ENCODE measurements at regions not wholly inside any gene's neighbourhood (a gene's known extent, or its start where the extent isn't known, plus 50 kb on each side); places are given as distances from the start of the nearest gene placed in this dataset.

- H3K36me3 ChIP-seq (ENCODE audit: control insufficient read depth in 2 of 3, insufficient read depth in 3 of 3, low read length in 3 of 3) = no peaks in the 10 kb centered on the region
- no peaks in the 10 kb centered on the region for H3K27me3 ChIP-seq (ENCODE audit: control insufficient read depth in 2 of 2, insufficient read depth in 2 of 2, low read length in 2 of 2)
- no peaks in the 10 kb centered on the region for H3K9me3 ChIP-seq (ENCODE audit: control insufficient read depth in 2 of 3, low read length in 3 of 3)
- no peaks in the 10 kb centered on the region for H3K4me1 ChIP-seq (ENCODE audit: control insufficient read depth in 2 of 2, insufficient read depth in 2 of 2, low read length in 2 of 2)
- no peak overlapping the region for H3K4me3 ChIP-seq (ENCODE audit: low read length)
- DNase-seq (no peak), ATAC-seq (no peak)
- Mint-ChIP-seq H3K27ac (no peak overlapping the region), H3K9me3 (no peaks in the 10 kb centered on the region), H3K4me1 (peaks cover 0 to 23% (median 11%) of the 10 kb centered on the region in 7 donors), H3K27me3 (no peaks in the 10 kb centered on the region), H3K36me3 (no peaks in the 10 kb centered on the region), H3K4me3 (no peak overlapping the region)
- ChIA-PET POLR2A (no interaction called here), CTCF (no interaction called here)
- intact Hi-C loops (cut with micrococcal nuclease) = no loop called here
- no peak overlapping the region for H3K27ac ChIP-seq (ENCODE audit: low read depth, low read length)
Observed at GRCh38 chr11:90447618-90448017, 224.8 kb upstream of the CHORDC1 start.

GRCh38 chr11:90446207-90446606 is 223.4 kb upstream of the CHORDC1 start:
- no peaks in the 10 kb centered on the region for H3K27me3 Mint-ChIP-seq
- H3K9me3 Mint-ChIP-seq = no peaks in the 10 kb centered on the region
- no peak overlapping the region for H3K4me3 ChIP-seq (ENCODE audit: low read length)
- ChIA-PET POLR2A (no interaction called here), CTCF (no interaction called here)
- H3K27ac ChIP-seq (ENCODE audit: low read depth, low read length) = no peak overlapping the region
- intact Hi-C loops (cut with micrococcal nuclease) = no loop called here
- no peaks in the 10 kb centered on the region for H3K9me3 ChIP-seq (ENCODE audit: control insufficient read depth in 2 of 3, low read length in 3 of 3)
- no peak for ATAC-seq
- peaks cover 0 to 23% (median 11%) of the 10 kb centered on the region in 7 donors for H3K4me1 Mint-ChIP-seq
- no peak overlapping the region for H3K27ac Mint-ChIP-seq
- H3K4me3 Mint-ChIP-seq = no peak overlapping the region
- no peaks in the 10 kb centered on the region for H3K27me3 ChIP-seq (ENCODE audit: control insufficient read depth in 2 of 2, insufficient read depth in 2 of 2, low read length in 2 of 2)
- no peak for DNase-seq
- no peaks in the 10 kb centered on the region for H3K4me1 ChIP-seq (ENCODE audit: control insufficient read depth in 2 of 2, insufficient read depth in 2 of 2, low read length in 2 of 2)
- H3K36me3 Mint-ChIP-seq = no peaks in the 10 kb centered on the region
- no peaks in the 10 kb centered on the region for H3K36me3 ChIP-seq (ENCODE audit: control insufficient read depth in 2 of 3, insufficient read depth in 3 of 3, low read length in 3 of 3)

GRCh38 chr11:90438069-90438468 is 215.2 kb upstream of the CHORDC1 start:
- CTCF ChIA-PET = no interaction called here

GRCh38 chr11:90434858-90435257 is 212.0 kb upstream of the CHORDC1 start:
- Mint-ChIP-seq H3K27me3 (peaks cover 0 to 5% (median 3%) of the 10 kb centered on the region in 5 donors), H3K4me3 (no peak overlapping the region), H3K27ac (no peak overlapping the region), H3K36me3 (no peaks in the 10 kb centered on the region), H3K4me1 (no peaks in the 10 kb centered on the region), H3K9me3 (no peaks in the 10 kb centered on the region)
- no peaks in the 10 kb centered on the region for H3K27me3 ChIP-seq (ENCODE audit: control insufficient read depth in 2 of 2, insufficient read depth in 2 of 2, low read length in 2 of 2)
- H3K9me3 ChIP-seq (ENCODE audit: control insufficient read depth in 2 of 3, low read length in 3 of 3) = no peaks in the 10 kb centered on the region
- ChIA-PET POLR2A (no interaction called here), CTCF (no interaction called here)
- no peaks in the 10 kb centered on the region for H3K4me1 ChIP-seq (ENCODE audit: control insufficient read depth in 2 of 2, insufficient read depth in 2 of 2, low read length in 2 of 2)
- intact Hi-C loops (cut with micrococcal nuclease) = loop anchor here in 1 of 2 donors (2.0 kb wide), 1 partner anchor 230 kb away; no protein-coding TSS in a partner anchor
- H3K4me3 ChIP-seq (ENCODE audit: low read length) = no peak overlapping the region
- no peaks in the 10 kb centered on the region for H3K36me3 ChIP-seq (ENCODE audit: control insufficient read depth in 2 of 3, insufficient read depth in 3 of 3, low read length in 3 of 3)
- DNase-seq (no peak), ATAC-seq (no peak)
- no peak overlapping the region for H3K27ac ChIP-seq (ENCODE audit: low read depth, low read length)

More at GRCh38 chr11:90438069-90438468, 215.2 kb upstream of the CHORDC1 start:
- H3K4me1 Mint-ChIP-seq = no peaks in the 10 kb centered on the region
- H3K27ac ChIP-seq (ENCODE audit: low read depth, low read length) = no peak overlapping the region
- POLR2A ChIA-PET = no interaction called here
- no peaks in the 10 kb centered on the region for H3K4me1 ChIP-seq (ENCODE audit: control insufficient read depth in 2 of 2, insufficient read depth in 2 of 2, low read length in 2 of 2)
- ATAC-seq = no peak
- peaks cover 0 to 5% (median 0%) of the 10 kb centered on the region in 5 donors for H3K27me3 Mint-ChIP-seq
- no peaks in the 10 kb centered on the region for H3K27me3 ChIP-seq (ENCODE audit: control insufficient read depth in 2 of 2, insufficient read depth in 2 of 2, low read length in 2 of 2)
- no peak overlapping the region for H3K4me3 Mint-ChIP-seq
- intact Hi-C loops (cut with micrococcal nuclease) = no loop called here
- no peaks in the 10 kb centered on the region for H3K9me3 ChIP-seq (ENCODE audit: control insufficient read depth in 2 of 3, low read length in 3 of 3)
- no peaks in the 10 kb centered on the region for H3K36me3 ChIP-seq (ENCODE audit: control insufficient read depth in 2 of 3, insufficient read depth in 3 of 3, low read length in 3 of 3)
- no peak overlapping the region for H3K4me3 ChIP-seq (ENCODE audit: low read length)
- H3K27ac Mint-ChIP-seq = no peak overlapping the region
- H3K36me3 Mint-ChIP-seq = no peaks in the 10 kb centered on the region
- DNase-seq = no peak
- peaks cover 0 to 1% (median 0%) of the 10 kb centered on the region in 11 donors for H3K9me3 Mint-ChIP-seq

GRCh38 chr11:90428836-90429235 is 206.0 kb upstream of the CHORDC1 start:
- Histone ChIP-seq H3K9me3 (ENCODE audit: control insufficient read depth in 2 of 3, low read length in 3 of 3) (no peaks in the 10 kb centered on the region), H3K27ac (ENCODE audit: low read depth, low read length) (no peak overlapping the region), H3K36me3 (ENCODE audit: control insufficient read depth in 2 of 3, insufficient read depth in 3 of 3, low read length in 3 of 3) (no peaks in the 10 kb centered on the region), H3K27me3 (ENCODE audit: control insufficient read depth in 2 of 2, insufficient read depth in 2 of 2, low read length in 2 of 2) (no peaks in the 10 kb centered on the region), H3K4me3 (ENCODE audit: low read length) (no peak overlapping the region), H3K4me1 (ENCODE audit: control insufficient read depth in 2 of 2, insufficient read depth in 2 of 2, low read length in 2 of 2) (no peaks in the 10 kb centered on the region)
- intact Hi-C loops (cut with micrococcal nuclease) = no loop called here
- H3K4me3 Mint-ChIP-seq = no peak overlapping the region
- H3K4me1 Mint-ChIP-seq = no peaks in the 10 kb centered on the region
- H3K9me3 Mint-ChIP-seq = no peaks in the 10 kb centered on the region
- H3K36me3 Mint-ChIP-seq = peaks cover 0 to 4% (median 0%) of the 10 kb centered on the region in 5 donors
- ATAC-seq = no peak
- POLR2A ChIA-PET = no interaction called here
- H3K27me3 Mint-ChIP-seq = peaks cover 0 to 4% (median 0%) of the 10 kb centered on the region in 5 donors
- DNase-seq = no peak
- CTCF ChIA-PET = no interaction called here
- no peak overlapping the region for H3K27ac Mint-ChIP-seq

- DNase-seq (no peak), ATAC-seq (no peak)
- H3K9me3 Mint-ChIP-seq = no peaks in the 10 kb centered on the region
- no peak overlapping the region for H3K27ac ChIP-seq (ENCODE audit: low read depth, low read length)
- peaks cover 0 to 4% (median 0%) of the 10 kb centered on the region in 5 donors for H3K36me3 Mint-ChIP-seq
- ChIA-PET POLR2A (no interaction called here), CTCF (no interaction called here)
- no peak overlapping the region for H3K4me3 ChIP-seq (ENCODE audit: low read length)
- H3K27me3 Mint-ChIP-seq = peaks cover 0 to 4% (median 0%) of the 10 kb centered on the region in 5 donors
- intact Hi-C loops (cut with micrococcal nuclease) = no loop called here
- no peaks in the 10 kb centered on the region for H3K4me1 ChIP-seq (ENCODE audit: control insufficient read depth in 2 of 2, insufficient read depth in 2 of 2, low read length in 2 of 2)
- H3K9me3 ChIP-seq (ENCODE audit: control insufficient read depth in 2 of 3, low read length in 3 of 3) = no peaks in the 10 kb centered on the region
- no peaks in the 10 kb centered on the region for H3K36me3 ChIP-seq (ENCODE audit: control insufficient read depth in 2 of 3, insufficient read depth in 3 of 3, low read length in 3 of 3)
- no peaks in the 10 kb centered on the region for H3K27me3 ChIP-seq (ENCODE audit: control insufficient read depth in 2 of 2, insufficient read depth in 2 of 2, low read length in 2 of 2)
- H3K27ac Mint-ChIP-seq = no peak overlapping the region
- no peak overlapping the region for H3K4me3 Mint-ChIP-seq
- H3K4me1 Mint-ChIP-seq = no peaks in the 10 kb centered on the region
Observed at GRCh38 chr11:90426442-90426841, 203.6 kb upstream of the CHORDC1 start.

- Mint-ChIP-seq H3K36me3 (peaks cover 0 to 4% (median 0%) of the 10 kb centered on the region in 5 donors), H3K4me3 (no peak overlapping the region), H3K27me3 (no peaks in the 10 kb centered on the region), H3K27ac (no peak overlapping the region), H3K4me1 (no peaks in the 10 kb centered on the region), H3K9me3 (no peaks in the 10 kb centered on the region)
- Histone ChIP-seq H3K27ac (ENCODE audit: low read depth, low read length) (no peak overlapping the region), H3K4me1 (ENCODE audit: control insufficient read depth in 2 of 2, insufficient read depth in 2 of 2, low read length in 2 of 2) (no peaks in the 10 kb centered on the region), H3K4me3 (ENCODE audit: low read length) (no peak overlapping the region), H3K36me3 (ENCODE audit: control insufficient read depth in 2 of 3, insufficient read depth in 3 of 3, low read length in 3 of 3) (no peaks in the 10 kb centered on the region), H3K9me3 (ENCODE audit: control insufficient read depth in 2 of 3, low read length in 3 of 3) (no peaks in the 10 kb centered on the region), H3K27me3 (ENCODE audit: control insufficient read depth in 2 of 2, insufficient read depth in 2 of 2, low read length in 2 of 2) (no peaks in the 10 kb centered on the region)
- ChIA-PET POLR2A (no interaction called here), CTCF (no interaction called here)
- ATAC-seq (no peak), DNase-seq (no peak)
- intact Hi-C loops (cut with micrococcal nuclease) = no loop called here
Observed at GRCh38 chr11:90423378-90423777, 200.5 kb upstream of the CHORDC1 start.

All from naive thymus-derived CD4-positive, alpha-beta T cell (primary cell).